ENCODE measurements at regions not wholly inside any gene's neighbourhood (a gene's known extent, or its start where the extent isn't known, plus 50 kb on each side); places are given as distances from the start of the nearest gene placed in this dataset.

DNA sequence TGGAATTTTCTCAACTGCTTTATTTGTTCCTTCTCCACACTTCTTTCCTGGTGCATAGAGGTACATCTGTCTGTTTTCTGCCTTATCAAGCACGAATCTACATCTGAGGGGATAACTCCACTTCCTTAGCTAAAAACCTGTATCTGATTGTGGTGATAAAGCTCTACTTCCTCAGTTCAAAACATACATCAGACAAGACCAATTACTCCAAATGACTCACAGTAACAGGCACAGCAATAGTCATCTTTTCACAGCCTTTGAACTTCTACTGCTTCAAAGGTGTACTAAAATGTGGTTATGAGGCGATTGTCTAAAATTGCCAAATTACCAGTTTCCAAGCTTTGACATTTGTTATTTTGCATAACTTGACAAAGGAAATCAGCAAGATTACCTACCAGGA is 803.6 kb upstream of the ZEB2 start:
- DNase-seq (ENCODE audit: low spot score), result no peak
- TF ChIP-seq, protein P1, sequence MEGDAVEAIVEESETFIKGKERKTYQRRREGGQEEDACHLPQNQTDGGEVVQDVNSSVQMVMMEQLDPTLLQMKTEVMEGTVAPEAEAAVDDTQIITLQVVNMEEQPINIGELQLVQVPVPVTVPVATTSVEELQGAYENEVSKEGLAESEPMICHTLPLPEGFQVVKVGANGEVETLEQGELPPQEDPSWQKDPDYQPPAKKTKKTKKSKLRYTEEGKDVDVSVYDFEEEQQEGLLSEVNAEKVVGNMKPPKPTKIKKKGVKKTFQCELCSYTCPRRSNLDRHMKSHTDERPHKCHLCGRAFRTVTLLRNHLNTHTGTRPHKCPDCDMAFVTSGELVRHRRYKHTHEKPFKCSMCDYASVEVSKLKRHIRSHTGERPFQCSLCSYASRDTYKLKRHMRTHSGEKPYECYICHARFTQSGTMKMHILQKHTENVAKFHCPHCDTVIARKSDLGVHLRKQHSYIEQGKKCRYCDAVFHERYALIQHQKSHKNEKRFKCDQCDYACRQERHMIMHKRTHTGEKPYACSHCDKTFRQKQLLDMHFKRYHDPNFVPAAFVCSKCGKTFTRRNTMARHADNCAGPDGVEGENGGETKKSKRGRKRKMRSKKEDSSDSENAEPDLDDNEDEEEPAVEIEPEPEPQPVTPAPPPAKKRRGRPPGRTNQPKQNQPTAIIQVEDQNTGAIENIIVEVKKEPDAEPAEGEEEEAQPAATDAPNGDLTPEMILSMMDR (IDR thresholded peaks at IDR 0.05; ENCODE audit: extremely low read depth, insufficient read depth, missing control alignments), result no peak
- in situ Hi-C loops (cut with MboI; ENCODE audit: low pct_unique_long_range_greater_than_20kb, low sequenced_read_pairs, unreplicated experiment), result no loop called here

DNA sequence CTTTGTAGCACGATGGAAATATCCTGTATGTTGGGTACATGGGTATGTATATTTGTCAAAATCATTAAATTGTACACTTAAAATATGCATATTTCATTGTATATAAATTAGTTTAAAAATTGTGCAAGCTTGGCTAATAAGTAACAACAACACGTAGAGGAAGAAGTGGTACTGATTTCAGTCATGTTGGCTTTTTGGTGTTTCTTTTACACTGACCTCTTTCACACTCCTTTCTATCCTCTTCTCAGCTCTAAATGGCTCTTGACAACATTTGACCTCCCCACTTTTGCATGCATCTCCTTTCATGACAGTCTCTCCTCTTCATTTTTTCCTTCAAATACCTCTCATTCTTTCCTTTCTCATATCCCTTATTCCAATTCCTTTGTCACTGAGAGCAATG is 801.4 kb upstream of the ZEB2 start:
- TF ChIP-seq, protein P1 (IDR thresholded peaks at IDR 0.05; ENCODE audit: extremely low read depth, insufficient read depth, missing control alignments), result no peak
- DNase-seq (ENCODE audit: low spot score), result no peak
- in situ Hi-C loops (cut with MboI; ENCODE audit: low pct_unique_long_range_greater_than_20kb, low sequenced_read_pairs, unreplicated experiment), result no loop called here

- TF ChIP-seq, protein P1 (IDR thresholded peaks at IDR 0.05; ENCODE audit: extremely low read depth, insufficient read depth, missing control alignments), result no peak
- in situ Hi-C loops (cut with MboI; ENCODE audit: low pct_unique_long_range_greater_than_20kb, low sequenced_read_pairs, unreplicated experiment), result no loop called here
- DNase-seq (ENCODE audit: low spot score), result no peak
Observed at GRCh38 chr2:145316496-145316895, 796.6 kb upstream of the ZEB2 start.

DNA sequence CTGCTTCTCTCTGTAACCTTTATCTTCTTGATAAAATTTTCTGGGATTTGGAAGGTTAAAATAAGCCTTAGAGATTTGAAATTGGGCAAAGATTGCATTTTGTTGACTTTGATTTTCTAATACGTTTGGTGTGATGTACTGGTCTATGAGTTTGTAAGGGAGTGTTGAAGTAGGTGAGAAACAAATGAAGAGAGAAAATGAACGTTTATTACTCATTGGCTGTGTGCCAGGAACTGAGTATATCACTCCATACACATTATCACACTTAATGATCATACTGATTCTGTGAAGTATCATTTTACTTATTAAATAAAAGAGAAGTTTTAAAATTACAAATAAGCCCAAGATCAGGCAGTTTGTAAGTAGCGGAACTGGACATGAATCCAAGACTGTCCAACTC is 795.1 kb upstream of the ZEB2 start:
- TF ChIP-seq, protein P1 (IDR thresholded peaks at IDR 0.05; ENCODE audit: extremely low read depth, insufficient read depth, missing control alignments), result no peak
- in situ Hi-C loops (cut with MboI; ENCODE audit: low pct_unique_long_range_greater_than_20kb, low sequenced_read_pairs, unreplicated experiment), result no loop called here
- DNase-seq (ENCODE audit: low spot score), result no peak

DNA sequence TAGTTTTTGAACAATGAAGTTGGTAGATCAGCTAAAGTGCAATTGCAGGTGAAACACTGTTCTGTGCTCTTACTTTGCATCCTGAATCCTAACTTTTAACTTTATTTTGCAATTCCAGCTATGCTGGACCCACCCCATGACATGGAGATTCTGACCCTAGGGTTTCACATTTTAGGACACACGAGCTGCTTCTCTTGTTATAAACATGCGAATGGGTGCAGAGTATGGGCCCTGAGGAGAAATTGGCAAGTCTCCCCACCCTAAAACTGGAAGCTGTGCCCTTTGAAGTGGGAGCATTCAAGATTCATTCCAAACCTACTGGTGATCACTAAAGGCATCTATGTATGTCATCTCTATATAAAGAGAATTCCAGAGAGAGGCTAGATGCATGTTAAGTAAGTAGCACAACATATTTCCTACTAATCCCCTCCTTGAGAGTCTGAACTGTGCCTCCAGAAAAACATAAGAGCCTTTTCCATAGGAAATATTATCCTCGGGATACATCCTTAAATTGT is 794.3 kb upstream of the ZEB2 start:
- in situ Hi-C loops (cut with MboI; ENCODE audit: low pct_unique_long_range_greater_than_20kb, low sequenced_read_pairs, unreplicated experiment), result no loop called here
- TF ChIP-seq, protein P1 (IDR thresholded peaks at IDR 0.05; ENCODE audit: extremely low read depth, insufficient read depth, missing control alignments), result no peak
- DNase-seq (ENCODE audit: low spot score), result no peak

- DNase-seq (ENCODE audit: low spot score), result no peak
- in situ Hi-C loops (cut with MboI; ENCODE audit: low pct_unique_long_range_greater_than_20kb, low sequenced_read_pairs, unreplicated experiment), result no loop called here
- TF ChIP-seq, protein P1 (IDR thresholded peaks at IDR 0.05; ENCODE audit: extremely low read depth, insufficient read depth, missing control alignments), result no peak
Observed at GRCh38 chr2:145305889-145306288, 786.0 kb upstream of the ZEB2 start.

DNA sequence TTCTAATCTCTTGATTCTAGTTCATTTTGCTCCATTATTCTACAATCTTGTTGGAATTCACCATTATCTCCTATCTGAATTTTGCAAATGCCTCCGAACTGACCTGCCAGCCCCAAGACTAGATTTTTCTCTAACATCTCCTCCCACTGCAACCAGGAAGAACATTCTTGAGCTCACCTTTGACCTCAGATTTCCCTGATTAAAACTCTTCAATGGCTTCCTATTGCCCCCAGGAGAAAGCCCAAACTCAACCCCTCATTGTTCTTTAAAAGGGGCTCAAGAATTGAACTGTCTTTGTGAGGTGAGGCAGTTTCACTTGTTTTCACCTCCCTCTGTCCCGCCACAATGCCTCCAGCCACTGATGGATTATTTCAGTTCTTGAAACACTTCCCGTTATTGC is 784.6 kb upstream of the ZEB2 start:
- in situ Hi-C loops (cut with MboI; ENCODE audit: low pct_unique_long_range_greater_than_20kb, low sequenced_read_pairs, unreplicated experiment), result no loop called here
- TF ChIP-seq, protein P1 (IDR thresholded peaks at IDR 0.05; ENCODE audit: extremely low read depth, insufficient read depth, missing control alignments), result no peak
- no peak for DNase-seq (ENCODE audit: low spot score)

Measured in GM13977 (cell line).